ENCODE measurements at regions not wholly inside any gene's neighbourhood (a gene's known extent, or its start where the extent isn't known, plus 50 kb on each side); places are given as distances from the start of the nearest gene placed in this dataset.

- SMC1A ChIA-PET (ENCODE audit: uncharacterized antibody, unreplicated experiment) = no interaction called here
- no peaks in the 10 kb centered on the region for H3K79me2 ChIP-seq (ENCODE audit: control insufficient read depth, insufficient read depth, low read length)
- no peaks in the 10 kb centered on the region for H4K20me1 ChIP-seq (ENCODE audit: control insufficient read depth, insufficient read depth)
- DNase-seq (ENCODE audit: low read depth, low spot score) = no peak
- no peak overlapping the region for H3K4me2 ChIP-seq (ENCODE audit: control insufficient read depth, insufficient read depth)
- H2AFZ ChIP-seq (ENCODE audit: control insufficient read depth, low read depth, low read length) = no peak overlapping the region
- H3K4me3 ChIP-seq = no peak overlapping the region
- 0% methylated on average over 1 of the region's 1 CpG for whole genome bisulfite sequencing (ENCODE audit: insufficient coverage, insufficient replicate concordance, low lambda C conversion rate, missing lambda C conversion rate)
- no peaks in the 10 kb centered on the region for H3K9me3 ChIP-seq (replicated peaks; ENCODE audit: control insufficient read depth, insufficient read depth, low read length)
- no peaks in the 10 kb centered on the region for H3K27me3 ChIP-seq (replicated peaks in 1 of 2; ENCODE audit: control insufficient read depth in 2 of 2, insufficient read depth in 2 of 2, low read length in 1 of 2)
- H3K9ac ChIP-seq (ENCODE audit: control insufficient read depth, insufficient read depth, low read length) = no peak overlapping the region
- H3K4me1 ChIP-seq (ENCODE audit: control insufficient read depth, insufficient read depth, low read length) = no peaks in the 10 kb centered on the region
- TF ChIP-seq, protein P1, sequence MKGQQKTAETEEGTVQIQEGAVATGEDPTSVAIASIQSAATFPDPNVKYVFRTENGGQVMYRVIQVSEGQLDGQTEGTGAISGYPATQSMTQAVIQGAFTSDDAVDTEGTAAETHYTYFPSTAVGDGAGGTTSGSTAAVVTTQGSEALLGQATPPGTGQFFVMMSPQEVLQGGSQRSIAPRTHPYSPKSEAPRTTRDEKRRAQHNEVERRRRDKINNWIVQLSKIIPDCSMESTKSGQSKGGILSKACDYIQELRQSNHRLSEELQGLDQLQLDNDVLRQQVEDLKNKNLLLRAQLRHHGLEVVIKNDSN (IDR thresholded peaks at IDR 0.05; ENCODE audit: borderline replicate concordance, extremely low read length, insufficient read depth, low read depth, low read length) = no peak
- TF ChIP-seq LARP7 (IDR thresholded peaks at IDR 0.05) = no peak
- no peak for TF ChIP-seq ZNF384 (IDR thresholded peaks at IDR 0.05; ENCODE audit: borderline replicate concordance, low read depth, low read length)
- TF ChIP-seq MEF2B (IDR thresholded peaks at IDR 0.05; ENCODE audit: partially characterized antibody, poor library complexity, severe bottlenecking) = peak; percentile 68
- TF ChIP-seq MLLT1 (IDR thresholded peaks at IDR 0.05) = no peak
- TF ChIP-seq SRF (IDR thresholded peaks at IDR 0.05; ENCODE audit: low read depth in 2 of 2, low read length in 2 of 2) = no peak
- no peak for TF ChIP-seq CBX5 (IDR thresholded peaks at IDR 0.05; ENCODE audit: low read depth)
- no peak for TF ChIP-seq TCF3 (IDR thresholded peaks at IDR 0.05; ENCODE audit: borderline replicate concordance, insufficient read depth, low read depth, low read length)
- H3K27ac ChIP-seq (ENCODE audit: control insufficient read depth, insufficient read depth) = no peak overlapping the region
- POLR2A ChIA-PET = no interaction called here
- no TSS peak for BruUV-seq (replicated peaks)
- CTCF ChIA-PET = no interaction called here
- ATAC-seq = peak; percentile 67
- RAD21 ChIA-PET (ENCODE audit: unreplicated experiment) = no interaction called here
- in situ Hi-C loops (cut with MboI) = no loop called here
- intact Hi-C loops (cut with micrococcal nuclease; ENCODE audit: unreplicated experiment) = no loop called here
- FAIRE-seq = no peak
- no peaks in the 10 kb centered on the region for H3K36me3 ChIP-seq (ENCODE audit: control insufficient read depth in 2 of 2, insufficient read depth in 2 of 2, low read length in 1 of 2)
Measured at GRCh38 chr6:67766057-67766456, 869.0 kb upstream of the ADGRB3 start.
